A549 (cell line): ENCODE measurements at regions not wholly inside any gene's neighbourhood (a gene's known extent, or its start where the extent isn't known, plus 50 kb on each side); places are given as distances from the start of the nearest gene placed in this dataset.

Experiments used
- ATAC-seq, 2 experiments: fragments of 200-7000 bp in 1 of 2; fragments of >200 bp in 1 of 2; cut with Nextera tagmentation in 1 of 2; cut with Tn5 transposase in 1 of 2; 3 replicates each; pipeline versions ENCODE4 v1.8.0 to v1.9.1; 2018 to 2020; ENCODE audit warnings: mild to moderate bottlenecking in 1 of 2, moderate library complexity in 1 of 2
- CTCF ChIA-PET: fragments of 300-600 bp; sonication (Branson Sonifier 250); formaldehyde crosslinking; extraction: SDS; loops from one replicate; lab custom pipeline; 2021; ENCODE audit warnings: antibody characterized with exemption, inconsistent platforms; lab: Yijun Ruan, JAX
- POLR2A ChIA-PET: fragments of 350-600 bp; formaldehyde crosslinking; extraction: SDS; loops from one replicate; lab custom pipeline; 2021; ENCODE audit warnings: antibody characterized with exemption, inconsistent platforms; lab: Yijun Ruan, JAX
- DNase-seq, 2 experiments: peaks; one replicate each; pipeline versions ENCODE4 v3.0.0 to v3.0.0-alpha.2; 2011 to 2016; ENCODE audit warnings: low read depth in 1 of 2, low spot score in 1 of 2
- FAIRE-seq: peaks from 2 replicates; lab custom pipeline; 2011; peaks lifted over from hg19 to GRCh38; lab: Jason Lieb, UNC
- H3K27ac ChIP-seq, 2 experiments: fragments of >200 bp; sonication (Bioruptor Twin); formaldehyde crosslinking; 3 replicates each; pipeline ENCODE4 v1.5.1; 2016 to 2017
- H3K4me1 ChIP-seq: fragments of >200 bp; sonication (Bioruptor Twin); formaldehyde crosslinking; 3 replicates; pipeline ENCODE4 v1.6.1; 2016
- H3K4me2 ChIP-seq: fragments of >200 bp; sonication (Bioruptor Twin); formaldehyde crosslinking; 3 replicates; pipeline ENCODE4 v1.6.1; 2016
- H3K4me3 ChIP-seq: fragments of >200 bp; sonication (Bioruptor Twin); formaldehyde crosslinking; 3 replicates; pipeline ENCODE4 v1.5.1; 2016
- H3K9me3 ChIP-seq: fragments of >200 bp; sonication (Bioruptor Twin); formaldehyde crosslinking; 3 replicates; pipeline ENCODE4 v1.6.1; 2016
- ATOH8 ChIP-seq: fragments of 250-450 bp; sonication (Bioruptor Pico); IDR thresholded peaks from 2 replicates; pipeline ENCODE4 v1.5.0; 2020; ENCODE audit warnings: low read depth, mild to moderate bottlenecking, moderate library complexity
- CBX2 ChIP-seq: fragments of 200-600 bp; sonication (generic); IDR thresholded peaks from 2 replicates; pipeline ENCODE4 v1.6.1; 2016; ENCODE audit warnings: low read depth, mild to moderate bottlenecking, borderline replicate concordance
- CEBPB ChIP-seq, 2 experiments: fragments of >200 bp in 1 of 2; sonication (Bioruptor Twin) in 1 of 2; formaldehyde crosslinking in 1 of 2; IDR thresholded peaks; 2 replicates each; pipeline ENCODE4 v1.6.1; 2012 to 2016
- EHMT2 ChIP-seq: fragments of 200-600 bp; sonication (generic); IDR thresholded peaks from 2 replicates; pipeline ENCODE4 v1.6.1; 2016; ENCODE audit warnings: antibody characterized with exemption, low read depth, mild to moderate bottlenecking, moderate library complexity
- ELK1 ChIP-seq: fragments of 150-350 bp; IDR thresholded peaks from 2 replicates; pipeline ENCODE4 v1.6.1; 2014; ENCODE audit warnings: low read depth, mild to moderate bottlenecking, low read length
- EP300 ChIP-seq, 2 experiments: fragments of >200 bp; sonication (Bioruptor Twin); formaldehyde crosslinking; IDR thresholded peaks; 2 replicates in 1 of 2; 3 replicates in 1 of 2; pipeline ENCODE4 v1.6.1; 2016 to 2017
- HEYL ChIP-seq: fragments of 250-450 bp; sonication (Bioruptor Pico); IDR thresholded peaks from 2 replicates; pipeline ENCODE4 v1.8.0; 2021; ENCODE audit warnings: mild to moderate bottlenecking, moderate library complexity
- HOXB5 ChIP-seq: fragments of 250-450 bp; sonication (Bioruptor Pico); IDR thresholded peaks from 2 replicates; pipeline ENCODE4 v1.5.0; 2020; ENCODE audit warnings: mild to moderate bottlenecking, moderate library complexity
- KDM5A ChIP-seq: fragments of 200-600 bp; sonication (generic); IDR thresholded peaks from 2 replicates; pipeline ENCODE4 v1.6.1; 2016; ENCODE audit warnings: antibody characterized with exemption, mild to moderate bottlenecking
- NFE2L2 ChIP-seq: fragments of 150-350 bp; conservative IDR thresholded peaks from 2 replicates; pipeline ENCODE4 v1.6.1; 2014; ENCODE audit warnings: low read length
- NPAS2 ChIP-seq: fragments of 250-450 bp; sonication (Bioruptor Pico); IDR thresholded peaks from 2 replicates; pipeline ENCODE4 v1.8.0; 2022; ENCODE audit warnings: mild to moderate bottlenecking, moderate library complexity, borderline replicate concordance
- POLR2A ChIP-seq: IDR thresholded peaks from 2 replicates; pipeline ENCODE4 v1.6.1; 2012; ENCODE audit warnings: mild to moderate bottlenecking, low read length
- POLR2AphosphoS2 ChIP-seq: conservative IDR thresholded peaks from 2 replicates; pipeline ENCODE4 v1.6.1; 2012; ENCODE audit warnings: low read length, improper control_type of control experiment, inconsistent platforms
- REST ChIP-seq: fragments of 200-600 bp; sonication (generic); IDR thresholded peaks from 2 replicates; pipeline ENCODE4 v1.6.1; 2016; ENCODE audit warnings: antibody characterized with exemption, mild to moderate bottlenecking, moderate library complexity
- SMC3 ChIP-seq: fragments of >200 bp; sonication (Bioruptor Twin); formaldehyde crosslinking; IDR thresholded peaks from 3 replicates; pipeline ENCODE4 v1.6.1; 2018; ENCODE audit warnings: inconsistent platforms
- ZNF302 ChIP-seq: fragments of 250-450 bp; sonication (Bioruptor Pico); IDR thresholded peaks from 2 replicates; pipeline ENCODE4 v1.9.0; 2021; ENCODE audit warnings: inconsistent platforms, mild to moderate bottlenecking, moderate library complexity
- WGBS: methylation state at CpG from one replicate; pipeline ENCODE4 v1.1.6; 2017; ENCODE audit errors: missing lambda C conversion rate; 5-methylcytosine and 5-hydroxymethylcytosine counted together
- TF ChIP-seq, protein P1 (sequence below): fragments of >200 bp; sonication (Bioruptor Twin); formaldehyde crosslinking; IDR thresholded peaks from 3 replicates; pipeline ENCODE4 v1.5.1; 2016

- TF ChIP-seq REST (no peak), HOXB5 (CRISPR knock-in tag) (no peak), KDM5A (no peak), POLR2AphosphoS2 (no peak), EP300 (IDR thresholded peaks at IDR 0.05) (no peak), CBX2 (no peak)
- no peaks in the 10 kb centered on the region for H3K9me3 ChIP-seq
- no peak overlapping the region for H3K4me3 ChIP-seq
- FAIRE-seq (no peak), DNase-seq (no peak), ATAC-seq (no peak)
- ChIA-PET CTCF (interaction anchor here (0.6 kb wide), 1 partner anchor 369 kb away, joined by 3 read pairs; no protein-coding TSS in a partner anchor), POLR2A (no interaction called here)
- no peak overlapping the region for H3K27ac ChIP-seq
- H3K4me2 ChIP-seq: no peak overlapping the region
- H3K4me1 ChIP-seq: no peaks in the 10 kb centered on the region
- WGBS: 79% methylated on average over 6 of the region's 6 CpGs
Measured at GRCh38 chr1:228818928-228819630, 83.8 kb downstream of the RHOU start.

DNA sequence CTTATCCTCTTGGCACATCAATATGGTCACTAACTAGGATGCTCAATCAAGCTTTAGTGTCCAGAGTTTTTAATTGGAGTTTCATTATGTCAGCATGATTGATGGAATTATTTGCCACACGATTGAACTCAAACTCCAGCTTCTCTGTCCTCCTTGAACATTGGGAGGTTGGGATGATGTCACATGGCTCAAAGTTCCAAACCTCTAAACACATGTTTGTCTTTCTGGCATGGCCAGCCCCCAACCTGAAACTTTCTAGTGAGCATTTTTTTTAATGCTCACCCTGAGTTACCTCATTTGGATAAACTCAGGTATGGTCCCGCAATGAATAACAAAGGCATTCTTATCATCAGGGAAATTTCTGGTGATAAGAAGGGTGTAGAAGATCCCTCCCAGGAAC is 86.0 kb downstream of the RHOU start:
- no peak for TF ChIP-seq NFE2L2
- TF ChIP-seq KDM5A: no peak
- TF ChIP-seq NPAS2: no peak
- no peak for TF ChIP-seq EHMT2
- no peak for TF ChIP-seq HOXB5 (CRISPR knock-in tag)
- no peak for TF ChIP-seq HEYL (CRISPR knock-in tag)
- TF ChIP-seq, protein P1, sequence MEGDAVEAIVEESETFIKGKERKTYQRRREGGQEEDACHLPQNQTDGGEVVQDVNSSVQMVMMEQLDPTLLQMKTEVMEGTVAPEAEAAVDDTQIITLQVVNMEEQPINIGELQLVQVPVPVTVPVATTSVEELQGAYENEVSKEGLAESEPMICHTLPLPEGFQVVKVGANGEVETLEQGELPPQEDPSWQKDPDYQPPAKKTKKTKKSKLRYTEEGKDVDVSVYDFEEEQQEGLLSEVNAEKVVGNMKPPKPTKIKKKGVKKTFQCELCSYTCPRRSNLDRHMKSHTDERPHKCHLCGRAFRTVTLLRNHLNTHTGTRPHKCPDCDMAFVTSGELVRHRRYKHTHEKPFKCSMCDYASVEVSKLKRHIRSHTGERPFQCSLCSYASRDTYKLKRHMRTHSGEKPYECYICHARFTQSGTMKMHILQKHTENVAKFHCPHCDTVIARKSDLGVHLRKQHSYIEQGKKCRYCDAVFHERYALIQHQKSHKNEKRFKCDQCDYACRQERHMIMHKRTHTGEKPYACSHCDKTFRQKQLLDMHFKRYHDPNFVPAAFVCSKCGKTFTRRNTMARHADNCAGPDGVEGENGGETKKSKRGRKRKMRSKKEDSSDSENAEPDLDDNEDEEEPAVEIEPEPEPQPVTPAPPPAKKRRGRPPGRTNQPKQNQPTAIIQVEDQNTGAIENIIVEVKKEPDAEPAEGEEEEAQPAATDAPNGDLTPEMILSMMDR: no peak
- TF ChIP-seq ATOH8 (CRISPR knock-in tag): no peak
- TF ChIP-seq POLR2A: no peak
- TF ChIP-seq ZNF302 (CRISPR knock-in tag): no peak
- no peak for TF ChIP-seq ELK1
- no peak for TF ChIP-seq SMC3
- no peak for TF ChIP-seq POLR2AphosphoS2
- no peak for TF ChIP-seq CEBPB (IDR thresholded peaks at IDR 0.05)
- Histone ChIP-seq H3K9me3 (no peaks in the 10 kb centered on the region), H3K4me3 (no peak overlapping the region), H3K4me2 (no peak overlapping the region), H3K4me1 (peaks cover 4% of the 10 kb centered on the region), H3K27ac (no peak overlapping the region)
- WGBS: 83% methylated on average over 2 of the region's 2 CpGs
- FAIRE-seq: no peak
- no peak for DNase-seq
- CTCF ChIA-PET: no interaction called here
- ATAC-seq: no peak
- POLR2A ChIA-PET: no interaction called here
